GM12878 (cell line): ENCODE measurements at regions not wholly inside any gene's neighbourhood (a gene's known extent, or its start where the extent isn't known, plus 50 kb on each side); places are given as distances from the start of the nearest gene placed in this dataset.
"Not testable (repeated sequence)": the region's sequence is repeated elsewhere in the genome, so short reads cannot be mapped to it uniquely, and the experiment has no call there.

Experiments
- EED ChIP-seq: sonication (generic); IDR thresholded peaks from 2 replicates; pipeline ENCODE4 v1.6.1; 2016; ENCODE audit warnings: antibody characterized with exemption, low read depth
- ETV6 ChIP-seq, 2 experiments: fragments of 450-650 bp in 1 of 2; IDR thresholded peaks in 1 of 2; conservative IDR thresholded peaks in 1 of 2; 2 replicates each; pipeline ENCODE4 v1.6.1; 2014; ENCODE audit warnings: antibody characterized with exemption in 1 of 2, borderline replicate concordance in 1 of 2, low read depth in 1 of 2, mild to moderate bottlenecking in 1 of 2, moderate library complexity in 1 of 2
- EZH2 ChIP-seq: IDR thresholded peaks from 2 replicates; pipeline ENCODE4 v1.6.1; 2012; ENCODE audit warnings: low read depth, mild to moderate bottlenecking, control low read depth, inconsistent platforms, low read length, borderline replicate concordance; ENCODE audit not compliant: control insufficient read depth
- JUND ChIP-seq: IDR thresholded peaks from 2 replicates; pipeline ENCODE4 v1.6.1; 2012; ENCODE audit warnings: low read depth, mild to moderate bottlenecking, low read length, improper control_type of control experiment, moderate library complexity
- MXI1 ChIP-seq: fragments of 150-350 bp; IDR thresholded peaks from 2 replicates; pipeline ENCODE4 v1.6.1; 2011; ENCODE audit warnings: low read depth, mild to moderate bottlenecking, inconsistent platforms, low read length, improper control_type of control experiment
- NR2F1 ChIP-seq: fragments of 450-650 bp; conservative IDR thresholded peaks from 2 replicates; pipeline ENCODE4 v1.6.1; 2017; ENCODE audit warnings: mild to moderate bottlenecking
- NRF1 ChIP-seq: conservative IDR thresholded peaks from 2 replicates; pipeline ENCODE4 v1.6.1; 2011; ENCODE audit warnings: mild to moderate bottlenecking, low read depth, low read length, improper control_type of control experiment
- POLR2AphosphoS5 ChIP-seq: IDR thresholded peaks from 2 replicates; pipeline ENCODE4 v1.6.1; 2011; ENCODE audit warnings: mild to moderate bottlenecking, low read length, inconsistent platforms
- SPI1 ChIP-seq: IDR thresholded peaks from 2 replicates; pipeline ENCODE4 v1.6.1; 2011; ENCODE audit warnings: low read depth, mild to moderate bottlenecking, low read length, moderate library complexity, borderline replicate concordance; ENCODE audit not compliant: insufficient read depth
- TAF1 ChIP-seq: IDR thresholded peaks from 2 replicates; pipeline ENCODE4 v1.6.1; 2011; ENCODE audit warnings: mild to moderate bottlenecking, low read depth, low read length, borderline replicate concordance
- ZBED1 ChIP-seq: IDR thresholded peaks from 2 replicates; pipeline ENCODE4 v1.6.1; 2016; ENCODE audit warnings: borderline replicate concordance
- ZZZ3 ChIP-seq: IDR thresholded peaks from 2 replicates; pipeline ENCODE4 v1.6.1; 2011; ENCODE audit warnings: low read depth; ENCODE audit not compliant: control insufficient read depth, insufficient read length
- TF ChIP-seq, protein P1 (sequence below): fragments of 450-650 bp; formaldehyde crosslinking; IDR thresholded peaks from 2 replicates; pipeline ENCODE4 v1.5.0; 2022; ENCODE audit warnings: mild to moderate bottlenecking, missing genetic modification characterization

DNA sequence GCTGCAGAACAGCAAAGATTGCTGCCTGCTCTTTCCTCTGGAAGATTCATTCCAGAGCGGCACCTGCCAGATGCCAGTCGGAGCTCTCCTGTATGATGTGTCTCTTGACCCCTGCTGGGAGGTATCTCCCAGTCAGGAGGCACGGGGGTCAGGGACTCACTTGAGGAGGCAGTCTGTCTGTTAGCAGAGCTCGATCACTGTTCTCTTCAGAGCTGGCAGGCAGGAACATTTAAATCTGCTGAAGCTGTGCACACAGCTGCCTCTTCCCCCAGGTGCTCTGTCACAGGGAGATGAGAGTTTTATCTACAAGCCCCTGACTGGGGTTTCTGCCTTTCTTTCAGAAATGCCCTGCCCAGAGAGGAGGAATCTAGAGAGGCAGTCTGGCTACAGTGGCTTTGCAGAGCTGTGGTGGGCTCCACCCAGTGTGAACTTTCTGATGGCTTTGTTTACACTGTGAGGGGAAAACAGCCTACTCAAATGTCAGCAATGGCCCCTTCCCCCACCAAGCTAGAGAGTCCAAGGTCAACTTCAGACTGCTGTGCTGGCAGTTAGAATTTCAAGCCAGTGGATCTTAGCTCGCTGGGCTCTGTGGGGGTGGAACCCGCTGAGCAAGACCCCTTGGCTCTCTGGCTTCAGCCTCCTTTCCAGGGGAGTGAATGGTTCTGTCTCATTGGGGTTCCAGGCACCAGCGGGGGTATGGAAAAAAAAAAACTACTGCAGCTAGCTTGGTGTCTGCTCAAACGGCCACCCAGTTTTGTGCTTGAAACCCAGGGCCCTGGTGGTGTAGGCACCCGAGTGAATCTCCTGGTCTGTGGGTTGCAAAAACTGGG lies 242.7 kb upstream of the FAM78B start:
- TF ChIP-seq, protein P1, sequence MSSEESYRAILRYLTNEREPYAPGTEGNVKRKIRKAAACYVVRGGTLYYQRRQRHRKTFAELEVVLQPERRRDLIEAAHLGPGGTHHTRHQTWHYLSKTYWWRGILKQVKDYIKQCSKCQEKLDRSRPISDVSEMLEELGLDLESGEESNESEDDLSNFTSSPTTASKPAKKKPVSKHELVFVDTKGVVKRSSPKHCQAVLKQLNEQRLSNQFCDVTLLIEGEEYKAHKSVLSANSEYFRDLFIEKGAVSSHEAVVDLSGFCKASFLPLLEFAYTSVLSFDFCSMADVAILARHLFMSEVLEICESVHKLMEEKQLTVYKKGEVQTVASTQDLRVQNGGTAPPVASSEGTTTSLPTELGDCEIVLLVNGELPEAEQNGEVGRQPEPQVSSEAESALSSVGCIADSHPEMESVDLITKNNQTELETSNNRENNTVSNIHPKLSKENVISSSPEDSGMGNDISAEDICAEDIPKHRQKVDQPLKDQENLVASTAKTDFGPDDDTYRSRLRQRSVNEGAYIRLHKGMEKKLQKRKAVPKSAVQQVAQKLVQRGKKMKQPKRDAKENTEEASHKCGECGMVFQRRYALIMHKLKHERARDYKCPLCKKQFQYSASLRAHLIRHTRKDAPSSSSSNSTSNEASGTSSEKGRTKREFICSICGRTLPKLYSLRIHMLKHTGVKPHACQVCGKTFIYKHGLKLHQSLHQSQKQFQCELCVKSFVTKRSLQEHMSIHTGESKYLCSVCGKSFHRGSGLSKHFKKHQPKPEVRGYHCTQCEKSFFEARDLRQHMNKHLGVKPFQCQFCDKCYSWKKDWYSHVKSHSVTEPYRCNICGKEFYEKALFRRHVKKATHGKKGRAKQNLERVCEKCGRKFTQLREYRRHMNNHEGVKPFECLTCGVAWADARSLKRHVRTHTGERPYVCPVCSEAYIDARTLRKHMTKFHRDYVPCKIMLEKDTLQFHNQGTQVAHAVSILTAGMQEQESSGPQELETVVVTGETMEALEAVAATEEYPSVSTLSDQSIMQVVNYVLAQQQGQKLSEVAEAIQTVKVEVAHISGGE (CRISPR knock-in tag): not testable (repeated sequence)
- TF ChIP-seq EED; NR2F1; SPI1; POLR2AphosphoS5; NRF1; ZBED1; TAF1; JUND; MXI1; ETV6 (conservative IDR thresholded peaks at IDR 0.05 in 1 of 2, IDR thresholded peaks at IDR 0.05 in 1 of 2; ENCODE audit: borderline replicate concordance in 1 of 2, low read depth in 1 of 2); EZH2; ZZZ3: not testable (repeated sequence)
